ENCODE measurements at regions not wholly inside any gene's neighbourhood (a gene's known extent, or its start where the extent isn't known, plus 50 kb on each side); places are given as distances from the start of the nearest gene placed in this dataset.
"Not testable (repeated sequence)": the region's sequence is repeated elsewhere in the genome, so short reads cannot be mapped to it uniquely, and the experiment has no call there.

DNA sequence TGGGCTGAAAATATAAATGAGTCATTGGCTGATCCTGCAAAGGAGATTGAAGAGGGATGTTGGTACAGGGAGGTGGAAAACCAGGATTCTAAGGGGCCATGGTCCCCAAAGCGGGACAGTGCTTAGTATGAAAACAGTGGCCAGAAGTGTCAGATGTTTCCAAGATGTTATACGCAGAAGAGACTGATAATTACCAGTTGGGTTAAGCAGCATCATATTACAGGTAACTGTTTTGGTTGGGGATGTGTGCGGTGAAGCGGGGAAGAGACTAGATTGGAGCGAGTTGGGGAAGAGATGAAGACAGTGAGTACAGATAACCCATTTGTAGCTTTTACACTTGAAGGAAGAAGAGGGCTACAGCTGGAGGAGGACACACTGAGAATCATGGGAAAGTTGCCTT, 80.8 kb downstream of the PLEKHG1 start:
- no peak for ATAC-seq
- DNase-seq (ENCODE audit: low spot score): no peak
- intact Hi-C loops (cut with DNase I): no loop called here

DNA sequence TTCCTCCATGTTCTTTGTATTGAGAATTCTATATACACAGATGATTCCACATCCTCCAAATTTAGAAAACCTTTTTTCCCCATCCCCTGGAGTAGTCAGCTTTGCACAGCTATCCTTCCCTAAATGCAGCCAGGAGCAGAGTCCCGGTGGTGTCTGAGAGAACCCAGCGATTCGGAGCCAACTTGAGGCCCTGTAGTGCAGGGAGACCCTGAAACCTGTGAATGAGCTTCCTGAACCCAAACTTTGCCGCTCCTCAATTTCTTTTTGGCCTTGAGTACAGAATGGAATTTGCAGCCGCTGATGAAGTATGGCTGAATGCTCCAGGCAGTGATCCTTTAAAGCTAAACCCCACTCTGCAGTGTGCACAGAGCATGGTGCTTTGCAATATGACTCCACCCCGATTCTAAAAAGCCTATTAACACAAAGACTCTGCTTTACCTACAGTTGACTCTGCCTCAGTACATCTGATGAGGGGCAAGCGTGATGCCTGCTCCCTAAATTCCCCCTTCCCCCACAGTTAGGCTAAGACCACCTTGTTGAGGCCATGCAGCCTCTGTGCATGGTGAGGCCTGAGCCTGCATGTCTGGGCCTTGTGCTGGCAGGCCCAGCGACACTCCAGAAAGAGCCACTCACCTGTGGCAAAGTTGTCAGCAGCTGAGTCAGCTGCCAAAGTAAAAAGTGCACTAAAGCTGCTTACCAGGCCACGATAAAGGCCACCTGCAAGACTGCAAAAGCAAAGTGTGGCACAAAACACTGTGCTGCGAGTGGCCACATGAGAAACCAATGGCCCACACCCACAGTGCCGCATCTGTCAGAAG, 82.1 kb downstream of the PLEKHG1 start:
- ATAC-seq: no peak
- intact Hi-C loops (cut with DNase I): no loop called here
- DNase-seq (ENCODE audit: low spot score): no peak

DNA sequence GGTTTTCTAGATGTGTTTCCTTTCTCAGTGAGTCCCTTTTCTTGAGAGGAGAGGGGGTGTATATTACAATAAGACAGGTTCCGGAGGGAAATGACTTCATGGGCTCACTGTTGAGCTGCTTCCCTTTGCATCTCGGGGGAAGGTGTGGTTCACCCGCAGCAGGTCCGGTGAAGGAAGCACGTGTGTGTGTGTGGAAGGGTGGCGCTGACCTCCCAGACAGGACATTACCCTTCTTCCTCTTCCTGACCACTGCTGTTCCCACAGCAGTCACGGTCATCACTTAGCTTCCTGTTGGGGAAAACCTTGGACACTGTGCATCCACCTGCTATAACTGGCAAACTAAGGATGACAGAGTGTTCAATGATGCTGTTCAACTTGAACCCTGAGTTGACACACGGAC, 83.6 kb downstream of the PLEKHG1 start:
- DNase-seq (ENCODE audit: low spot score) (no peak), ATAC-seq (peak; percentile 32)

DNA sequence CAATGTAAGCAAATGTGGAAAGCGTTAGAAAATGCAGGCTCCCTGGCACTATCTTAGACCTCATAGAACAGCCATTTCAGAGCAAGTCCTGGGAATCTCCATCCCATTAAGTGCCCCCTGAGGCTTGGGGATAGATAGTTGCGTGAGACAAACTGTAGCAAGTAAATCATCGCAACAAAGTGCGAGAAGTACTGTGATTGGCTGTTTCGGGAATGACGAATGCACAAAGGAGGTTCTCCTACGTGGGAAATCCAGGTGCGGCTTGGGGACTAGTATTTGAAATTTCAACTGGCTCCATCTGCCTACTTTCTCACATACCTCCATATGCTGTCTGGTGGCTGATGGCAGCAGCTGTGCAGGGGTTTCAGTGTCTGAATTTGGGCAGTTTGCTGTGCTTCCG, 84.5 kb downstream of the PLEKHG1 start:
- intact Hi-C loops (cut with DNase I): no loop called here
- DNase-seq (ENCODE audit: low spot score) (no peak), ATAC-seq (no peak)

More for the DNA sequence above, 83.6 kb downstream of the PLEKHG1 start:
- intact Hi-C loops (cut with DNase I): no loop called here

DNA sequence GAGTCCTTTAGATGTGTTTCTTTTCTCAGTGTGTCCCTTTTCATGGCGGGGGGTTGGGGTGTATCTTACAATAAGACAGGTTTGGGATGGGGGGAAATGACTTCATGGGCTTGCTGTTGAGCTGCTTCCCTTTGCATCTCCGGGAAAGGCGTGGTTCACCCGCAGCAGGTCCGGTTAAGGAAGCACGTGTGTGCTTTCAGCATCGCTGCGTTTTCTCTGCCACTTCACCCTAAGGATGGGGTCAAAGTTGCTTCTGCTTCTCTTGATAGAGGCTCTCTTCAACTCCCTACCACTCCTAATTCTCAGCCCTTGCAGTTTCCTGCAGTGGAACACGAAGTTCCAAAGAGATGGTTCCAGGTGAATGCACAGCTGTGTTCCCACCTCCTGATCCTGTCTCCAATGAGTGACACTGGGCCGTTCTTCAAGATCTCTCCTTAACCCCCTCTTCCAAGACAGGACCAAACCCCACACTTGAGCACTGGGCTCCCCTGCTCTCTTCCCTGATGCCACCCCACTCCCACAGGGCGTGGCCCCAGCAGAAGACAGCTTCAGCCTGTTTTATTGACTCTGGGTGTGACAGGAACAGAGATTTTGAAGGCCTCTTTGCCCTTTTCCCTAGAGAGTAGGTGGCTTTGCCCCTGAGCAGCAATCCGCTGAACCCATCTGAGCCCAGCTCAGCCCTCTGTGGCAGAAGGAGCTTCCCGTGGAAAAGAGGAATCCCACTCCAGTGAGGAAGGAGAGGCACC, 85.2 kb downstream of the PLEKHG1 start:
- DNase-seq (ENCODE audit: low spot score) (no peak), ATAC-seq (no peak)
- intact Hi-C loops (cut with DNase I): no loop called here

DNA sequence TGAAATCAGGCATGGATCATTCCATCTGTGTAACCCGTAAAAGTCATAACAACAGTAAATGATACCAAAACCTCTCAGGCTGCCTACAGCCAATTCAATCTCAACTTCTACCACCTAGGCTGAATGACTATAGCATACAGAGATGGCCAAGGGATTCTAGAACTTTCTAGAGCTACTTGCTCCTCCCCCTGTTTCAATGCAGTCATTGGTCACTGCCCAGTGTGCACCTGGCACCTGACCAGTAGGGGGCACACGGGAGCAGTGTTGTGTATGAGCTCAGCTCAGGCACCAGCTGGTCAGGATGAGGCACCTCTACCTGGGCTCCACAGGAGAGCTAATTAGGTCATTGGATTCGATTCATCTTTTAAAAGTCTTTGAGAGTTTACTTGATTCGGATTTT, 86.2 kb downstream of the PLEKHG1 start:
- ATAC-seq: no peak
- intact Hi-C loops (cut with DNase I): no loop called here
- DNase-seq (ENCODE audit: low spot score): no peak

DNA sequence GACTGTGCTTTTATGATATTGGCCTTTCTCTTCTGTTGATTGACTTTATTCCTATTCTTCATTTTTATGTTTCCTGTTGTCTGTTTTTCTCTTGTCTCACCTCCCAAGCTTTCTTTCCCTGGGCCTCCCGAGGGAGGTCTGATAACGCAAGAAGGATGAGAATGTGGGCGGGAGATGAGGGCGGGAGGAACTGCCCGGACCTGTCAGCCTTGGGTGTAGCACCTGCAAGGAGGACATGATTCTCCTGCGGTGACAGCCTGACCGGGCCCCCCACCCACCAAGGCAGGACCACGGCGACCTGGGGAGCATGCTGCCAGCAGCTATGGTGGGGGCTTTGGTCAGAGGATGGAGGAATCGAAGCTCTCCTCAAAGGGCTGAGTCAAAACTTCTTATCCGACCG, 86.9 kb downstream of the PLEKHG1 start:
- DNase-seq (ENCODE audit: low spot score): no peak
- no peak for ATAC-seq
- intact Hi-C loops (cut with DNase I): no loop called here

DNA sequence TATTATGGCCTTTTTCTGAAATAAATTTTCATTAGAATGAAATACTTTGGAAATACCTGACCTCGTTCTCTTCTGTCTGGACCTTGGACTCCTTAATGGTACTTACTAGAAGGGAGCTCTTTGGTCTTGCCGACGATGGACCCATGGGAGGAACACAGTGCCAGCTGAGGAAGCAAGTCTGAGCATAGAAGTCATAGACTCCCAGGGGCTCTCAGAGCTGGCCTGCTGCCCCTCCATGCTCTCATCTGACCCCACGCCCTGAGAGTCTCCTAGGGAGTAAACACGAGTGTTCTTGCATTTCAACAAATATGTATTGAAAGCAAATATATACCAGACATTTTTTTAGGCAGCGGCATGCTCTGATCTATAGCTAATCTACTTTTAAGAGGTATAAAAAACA, 87.8 kb downstream of the PLEKHG1 start:
- intact Hi-C loops (cut with DNase I): no loop called here
- DNase-seq (ENCODE audit: low spot score) (peak; percentile 67), ATAC-seq (peak; percentile 80)

DNA sequence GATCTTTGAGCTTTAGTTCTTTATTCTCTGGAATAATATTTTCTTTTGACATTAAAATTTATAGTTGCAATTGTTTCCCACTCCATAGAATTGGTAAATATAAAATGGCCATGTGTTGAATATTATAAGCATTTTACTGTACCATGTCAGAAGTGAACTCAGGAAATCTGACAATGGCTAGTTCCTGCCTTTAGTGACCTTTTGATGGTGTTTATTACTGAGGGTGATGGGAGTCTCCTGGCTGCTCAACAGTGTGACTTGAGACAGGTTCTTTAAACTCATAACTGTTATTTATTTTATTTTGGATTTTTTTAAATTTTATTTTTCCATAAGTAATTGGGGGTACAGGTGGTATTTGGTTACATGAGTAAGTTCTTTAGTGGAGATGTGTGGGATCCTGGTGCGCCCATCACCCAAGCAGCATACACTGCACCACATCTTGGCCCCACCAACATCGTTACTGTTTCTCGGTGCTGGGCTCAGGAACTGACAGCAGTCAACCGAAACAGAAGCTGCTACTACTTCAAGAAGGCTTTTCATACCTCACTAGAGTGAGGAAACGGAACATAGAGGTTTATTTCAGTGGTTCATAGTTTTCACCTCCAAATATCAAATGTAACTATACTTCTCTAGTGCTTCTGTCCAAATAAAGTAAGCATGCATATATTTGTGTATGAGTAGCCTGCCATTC, 90.4 kb downstream of the PLEKHG1 start:
- DNase-seq (ENCODE audit: low spot score) (no peak), ATAC-seq (no peak)
- intact Hi-C loops (cut with DNase I): no loop called here

DNA sequence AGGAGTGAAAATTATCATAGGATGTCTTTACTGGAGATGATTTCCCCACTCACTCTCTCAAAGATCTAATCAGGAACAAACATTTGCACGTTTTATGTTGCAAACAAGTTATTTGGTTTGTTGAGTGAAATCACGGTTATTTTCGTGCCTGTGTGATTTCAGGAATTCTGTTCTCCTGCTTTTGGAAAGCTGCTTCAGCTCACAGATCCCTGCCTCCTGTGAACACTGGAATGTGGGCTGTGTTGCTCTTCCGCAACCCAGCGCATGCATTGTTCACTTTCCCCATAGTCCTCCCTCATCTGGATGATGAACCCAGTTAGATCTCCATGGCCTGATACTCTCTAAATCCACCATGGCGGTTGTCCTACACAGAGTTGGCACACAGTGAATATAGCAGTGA, 91.0 kb downstream of the PLEKHG1 start:
- intact Hi-C loops (cut with DNase I): no loop called here
- no peak for DNase-seq (ENCODE audit: low spot score)
- ATAC-seq: no peak

DNA sequence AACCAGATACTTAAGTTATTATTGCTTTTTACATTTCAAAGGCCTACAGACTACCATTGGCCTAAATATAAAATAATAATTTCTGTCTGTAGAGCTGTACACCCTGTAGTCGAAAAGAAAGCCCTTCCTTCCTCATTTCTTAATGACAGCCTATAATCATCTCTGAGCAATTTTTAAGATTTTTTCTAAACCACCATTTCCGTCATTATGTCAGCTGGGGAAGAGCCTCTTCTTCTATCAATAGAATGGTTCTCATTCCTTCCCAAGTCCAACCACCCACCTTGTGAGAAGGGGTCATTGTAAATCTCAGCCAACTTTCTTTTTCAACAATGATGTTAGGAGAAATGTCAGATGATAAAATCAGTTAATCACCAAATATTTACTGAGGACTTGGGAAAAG, 91.8 kb downstream of the PLEKHG1 start:
- ATAC-seq (no peak), DNase-seq (ENCODE audit: low spot score) (no peak)
- intact Hi-C loops (cut with DNase I): no loop called here

DNA sequence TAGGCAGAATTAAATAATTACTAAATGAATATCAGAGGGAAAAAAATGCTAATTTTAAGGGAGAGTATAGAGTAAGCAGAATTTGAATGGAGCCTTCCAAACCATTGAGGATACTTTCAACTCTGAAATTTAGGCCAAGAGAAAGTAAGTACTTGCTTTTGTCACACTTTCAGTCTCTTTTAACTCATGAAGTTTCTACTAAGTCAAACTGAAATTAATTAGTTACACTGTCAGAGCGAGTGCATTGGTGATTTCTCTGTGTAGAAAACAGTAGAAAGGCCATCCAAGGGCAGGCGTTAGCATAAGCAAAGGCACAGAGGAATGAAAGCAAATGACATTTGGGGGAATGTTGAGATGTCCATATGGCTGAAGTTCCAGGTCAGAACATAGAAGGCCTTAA, 92.9 kb downstream of the PLEKHG1 start:
- DNase-seq (ENCODE audit: low spot score) (no peak), ATAC-seq (no peak)
- intact Hi-C loops (cut with DNase I): no loop called here

DNA sequence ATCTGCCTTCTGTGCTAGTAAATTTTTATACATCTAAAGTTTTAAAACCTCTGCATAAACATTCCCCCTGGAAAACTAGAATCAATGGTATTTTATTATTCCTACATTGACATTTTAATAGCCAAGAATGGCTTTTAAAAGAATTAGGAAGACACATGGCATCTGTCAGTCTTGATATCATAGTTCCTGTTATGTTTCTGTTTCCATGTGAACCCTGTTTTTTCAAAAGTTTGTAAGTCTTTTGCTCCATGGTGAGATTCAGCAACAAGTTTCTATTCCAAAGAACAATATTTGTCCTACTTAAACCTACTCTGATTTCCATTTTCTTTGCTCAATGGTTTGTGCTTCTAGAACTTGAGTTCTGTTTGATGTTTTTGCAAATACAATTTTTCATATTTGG, 95.2 kb downstream of the PLEKHG1 start:
- ATAC-seq (no peak), DNase-seq (ENCODE audit: low spot score) (no peak)
- intact Hi-C loops (cut with DNase I): no loop called here

DNA sequence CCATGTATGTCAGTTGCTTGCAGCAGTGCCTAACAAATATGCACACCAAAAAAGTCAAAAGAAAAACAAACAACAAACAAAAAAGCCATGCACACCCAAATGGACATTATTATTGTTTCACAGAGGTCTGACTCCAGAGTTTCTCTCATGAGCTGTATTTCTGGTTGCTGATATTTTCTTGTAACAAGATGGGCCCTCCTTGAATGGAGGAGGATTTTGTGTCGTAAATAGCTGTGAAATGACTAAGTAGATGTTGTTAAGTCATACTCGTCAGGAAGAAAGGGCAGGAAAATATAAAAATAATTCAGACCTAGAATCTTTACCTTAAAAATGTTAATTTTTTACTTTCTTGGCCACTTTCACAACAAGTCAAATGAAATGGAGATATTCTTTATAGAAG, 96.0 kb downstream of the PLEKHG1 start:
- ATAC-seq (no peak), DNase-seq (ENCODE audit: low spot score) (no peak)
- intact Hi-C loops (cut with DNase I): no loop called here

DNA sequence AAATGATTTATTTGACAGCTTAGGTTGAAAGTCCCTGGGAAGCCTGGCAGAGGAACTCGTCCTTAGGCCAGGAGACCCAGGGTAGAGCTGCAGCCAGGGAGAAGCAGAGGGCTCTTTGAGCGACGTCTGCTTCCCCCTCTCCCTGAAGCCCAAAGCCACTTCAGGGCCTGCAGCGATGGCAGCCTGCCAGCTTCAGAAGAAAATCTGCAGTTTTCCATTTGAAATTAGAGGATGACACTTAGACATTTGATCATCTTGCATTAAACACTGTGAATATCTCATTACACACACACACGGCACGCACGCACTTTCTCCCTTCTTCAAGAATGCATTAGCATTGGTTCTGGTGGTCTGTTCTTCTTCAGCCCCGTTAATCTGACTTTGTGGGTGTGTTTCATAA, 96.5 kb downstream of the PLEKHG1 start:
- intact Hi-C loops (cut with DNase I): no loop called here
- DNase-seq (ENCODE audit: low spot score) (no peak), ATAC-seq (no peak)

DNA sequence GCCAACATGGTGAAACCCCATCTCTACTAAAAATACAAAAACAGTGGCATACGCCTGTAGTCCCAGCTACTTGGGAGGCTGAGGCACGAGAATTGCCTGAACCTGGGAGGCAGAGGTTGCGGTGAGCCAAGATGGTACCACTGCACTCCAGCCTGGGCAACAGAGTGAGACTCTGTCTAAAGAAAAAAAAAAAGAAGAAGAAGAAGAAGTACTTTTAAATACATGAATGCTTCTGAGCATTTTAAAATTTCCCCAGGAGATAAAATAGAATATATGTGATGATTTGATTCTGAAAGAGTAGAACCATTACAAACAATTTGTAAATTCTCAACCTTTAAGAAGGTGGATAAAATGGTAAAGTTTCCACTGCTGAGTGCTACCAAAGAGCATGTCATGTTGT, 97.2 kb downstream of the PLEKHG1 start:
- ATAC-seq; DNase-seq (ENCODE audit: low spot score); intact Hi-C loops (cut with DNase I): not testable (repeated sequence)

DNA sequence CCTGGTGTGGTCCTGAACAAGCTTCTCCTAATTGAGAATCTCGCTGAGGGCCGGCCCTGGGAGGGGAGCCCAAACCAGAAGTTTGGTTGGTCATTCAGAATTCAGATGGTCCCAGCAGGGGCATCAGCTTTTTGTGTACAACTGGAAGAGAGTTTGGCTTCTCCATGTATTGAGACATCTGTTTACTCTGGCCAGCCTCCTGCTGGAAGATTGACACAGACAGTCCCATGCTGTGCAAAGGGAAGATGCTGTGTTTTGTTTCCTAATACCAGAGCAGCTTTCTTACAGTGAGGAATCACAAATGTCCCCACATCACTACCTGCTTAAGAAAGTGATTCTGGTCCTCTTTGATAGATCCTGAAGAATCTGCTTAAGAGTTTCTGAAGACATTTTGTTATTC, 97.8 kb downstream of the PLEKHG1 start:
- DNase-seq (ENCODE audit: low spot score) (no peak), ATAC-seq (peak; percentile 93)
- intact Hi-C loops (cut with DNase I): no loop called here

DNA sequence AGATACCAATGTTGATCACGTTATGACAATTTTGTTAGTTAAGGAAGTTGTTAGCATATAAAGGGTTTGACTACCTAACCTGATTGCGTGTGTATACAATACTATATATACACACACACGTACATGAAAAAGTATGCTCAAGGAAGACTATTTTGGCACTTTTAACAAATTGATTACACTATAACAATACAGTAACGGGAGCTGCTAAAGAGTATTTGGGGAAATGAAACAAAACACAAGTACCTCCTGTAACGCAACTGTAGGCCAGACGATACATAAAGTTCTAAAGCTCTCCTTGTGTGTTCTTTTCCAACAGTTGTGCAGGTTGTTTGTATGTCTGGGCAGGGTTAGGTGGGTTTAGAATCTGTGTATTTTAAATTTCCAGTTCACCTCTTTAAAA, 98.7 kb downstream of the PLEKHG1 start:
- intact Hi-C loops (cut with DNase I): no loop called here
- no peak for DNase-seq (ENCODE audit: low spot score)
- ATAC-seq: no peak

DNA sequence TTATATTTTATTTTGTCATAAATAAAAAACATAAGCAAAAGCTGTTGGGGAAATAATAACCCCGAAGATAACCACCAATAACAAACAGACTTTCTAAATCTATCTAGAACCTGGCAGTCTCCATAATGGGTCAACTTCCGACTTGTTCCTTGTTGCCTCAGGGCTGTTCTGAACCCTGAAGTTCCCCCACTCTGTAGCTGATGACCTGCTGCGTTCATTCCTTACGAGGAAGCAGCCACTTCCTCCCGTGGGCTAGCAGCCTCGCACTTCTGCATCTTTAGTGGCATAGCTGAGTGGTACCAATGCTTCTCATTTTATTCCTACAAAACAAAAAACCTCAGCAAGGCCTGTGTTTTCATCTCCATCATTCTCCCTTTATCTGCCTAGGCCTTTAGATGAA, 103.0 kb downstream of the PLEKHG1 start:
- ATAC-seq: peak; percentile 64
- intact Hi-C loops (cut with DNase I): no loop called here
- DNase-seq (ENCODE audit: low spot score): no peak

Data from sciatic nerve (tissue), 2 donors.